ENCODE measurements at regions not wholly inside any gene's neighbourhood (a gene's known extent, or its start where the extent isn't known, plus 50 kb on each side); places are given as distances from the start of the nearest gene placed in this dataset.

- Histone ChIP-seq H3K36me3 (ENCODE audit: control insufficient read depth in 1 of 2, insufficient read depth in 2 of 2, low read length in 2 of 2) (no peaks in the 10 kb centered on the region), H3K4me1 (ENCODE audit: control insufficient read depth in 1 of 2, insufficient read depth in 2 of 2, low read length in 2 of 2) (peaks cover 0 to 8% of the 10 kb centered on the region in 2 donors), H3K9me3 (ENCODE audit: control insufficient read depth in 1 of 2, low read length in 2 of 2) (no peaks in the 10 kb centered on the region), H3K27ac (ENCODE audit: low read length) (no peak overlapping the region), H3K4me3 (ENCODE audit: low read depth in 1 of 2, low read length in 2 of 2) (no peak overlapping the region), H3K27me3 (ENCODE audit: low read depth, low read length) (no peaks in the 10 kb centered on the region)
These were observed 1026.8 kb downstream of the CDH11 start for GRCh38 chr16:64094992-64095634.

- H3K36me3 ChIP-seq (ENCODE audit: control insufficient read depth in 1 of 2, insufficient read depth in 2 of 2, low read length in 2 of 2) = no peaks in the 10 kb centered on the region
- no peak overlapping the region for H3K27ac ChIP-seq (ENCODE audit: low read length)
- no peaks in the 10 kb centered on the region for H3K9me3 ChIP-seq (ENCODE audit: control insufficient read depth in 1 of 2, low read length in 2 of 2)
- peaks cover 0 to 8% of the 10 kb centered on the region in 2 donors for H3K4me1 ChIP-seq (ENCODE audit: control insufficient read depth in 1 of 2, insufficient read depth in 2 of 2, low read length in 2 of 2)
- no peak overlapping the region for H3K4me3 ChIP-seq (ENCODE audit: low read depth in 1 of 2, low read length in 2 of 2)
- no peaks in the 10 kb centered on the region for H3K27me3 ChIP-seq (ENCODE audit: low read depth, low read length)
These were observed 1027.5 kb downstream of the CDH11 start for GRCh38 chr16:64094181-64094965.

- Histone ChIP-seq H3K4me1 (ENCODE audit: control insufficient read depth in 1 of 2, insufficient read depth in 2 of 2, low read length in 2 of 2) (peaks cover 0 to 8% of the 10 kb centered on the region in 2 donors), H3K27me3 (ENCODE audit: low read depth, low read length) (no peaks in the 10 kb centered on the region), H3K36me3 (ENCODE audit: control insufficient read depth in 1 of 2, insufficient read depth in 2 of 2, low read length in 2 of 2) (no peaks in the 10 kb centered on the region), H3K4me3 (ENCODE audit: low read depth in 1 of 2, low read length in 2 of 2) (no peak overlapping the region), H3K27ac (ENCODE audit: low read length) (no peak overlapping the region), H3K9me3 (ENCODE audit: control insufficient read depth in 1 of 2, low read length in 2 of 2) (no peaks in the 10 kb centered on the region)
These were observed 1029.6 kb downstream of the CDH11 start for GRCh38 chr16:64092271-64092670.

- H3K4me1 ChIP-seq (ENCODE audit: control insufficient read depth in 1 of 2, insufficient read depth in 2 of 2, low read length in 2 of 2) = peaks cover 0 to 8% of the 10 kb centered on the region in 2 donors
These were observed 1031.5 kb downstream of the CDH11 start for GRCh38 chr16:64090327-64090726.

GRCh38 chr16:64089697-64090096 is 1032.2 kb downstream of the CDH11 start:
- no peaks in the 10 kb centered on the region for H3K36me3 ChIP-seq (ENCODE audit: control insufficient read depth in 1 of 2, insufficient read depth in 2 of 2, low read length in 2 of 2)
- no peaks in the 10 kb centered on the region for H3K9me3 ChIP-seq (ENCODE audit: control insufficient read depth in 1 of 2, low read length in 2 of 2)
- no peak overlapping the region for H3K4me3 ChIP-seq (ENCODE audit: low read depth in 1 of 2, low read length in 2 of 2)
- H3K27ac ChIP-seq (ENCODE audit: low read length) = no peak overlapping the region
- H3K27me3 ChIP-seq (ENCODE audit: low read depth, low read length) = no peaks in the 10 kb centered on the region
- peaks cover 0 to 7% of the 10 kb centered on the region in 2 donors for H3K4me1 ChIP-seq (ENCODE audit: control insufficient read depth in 1 of 2, insufficient read depth in 2 of 2, low read length in 2 of 2)

More at GRCh38 chr16:64090327-64090726, 1031.5 kb downstream of the CDH11 start:
- Histone ChIP-seq H3K27ac (ENCODE audit: low read length) (no peak overlapping the region), H3K4me3 (ENCODE audit: low read depth in 1 of 2, low read length in 2 of 2) (no peak overlapping the region), H3K9me3 (ENCODE audit: control insufficient read depth in 1 of 2, low read length in 2 of 2) (no peaks in the 10 kb centered on the region), H3K36me3 (ENCODE audit: control insufficient read depth in 1 of 2, insufficient read depth in 2 of 2, low read length in 2 of 2) (no peaks in the 10 kb centered on the region), H3K27me3 (ENCODE audit: low read depth, low read length) (no peaks in the 10 kb centered on the region)

DNA sequence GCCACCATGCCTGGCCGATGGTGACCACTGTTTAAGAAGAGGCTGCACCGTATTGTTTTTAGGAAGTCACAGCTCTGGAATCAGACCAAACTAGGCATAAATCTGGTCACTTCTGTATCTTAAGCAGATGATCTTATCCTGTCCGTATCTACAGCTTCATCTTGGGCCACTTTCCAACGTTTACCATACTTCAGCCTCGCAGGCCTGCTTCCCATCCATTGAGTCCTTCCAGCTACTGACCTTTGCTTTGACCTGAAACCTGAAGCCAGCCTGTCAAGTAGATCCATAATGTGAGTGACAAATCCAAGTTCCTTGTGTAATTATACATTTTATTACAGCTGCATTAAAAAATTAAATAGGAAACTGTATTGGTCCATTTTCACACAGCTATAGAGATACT is 1033.0 kb downstream of the CDH11 start:
- Histone ChIP-seq H3K27ac (ENCODE audit: low read length) (no peak overlapping the region), H3K4me1 (ENCODE audit: control insufficient read depth in 1 of 2, insufficient read depth in 2 of 2, low read length in 2 of 2) (no peaks in the 10 kb centered on the region), H3K4me3 (ENCODE audit: low read depth in 1 of 2, low read length in 2 of 2) (no peak overlapping the region), H3K9me3 (ENCODE audit: control insufficient read depth in 1 of 2, low read length in 2 of 2) (no peaks in the 10 kb centered on the region), H3K36me3 (ENCODE audit: control insufficient read depth in 1 of 2, insufficient read depth in 2 of 2, low read length in 2 of 2) (no peaks in the 10 kb centered on the region), H3K27me3 (ENCODE audit: low read depth, low read length) (no peaks in the 10 kb centered on the region)

- Histone ChIP-seq H3K9me3 (ENCODE audit: control insufficient read depth in 1 of 2, low read length in 2 of 2) (no peaks in the 10 kb centered on the region), H3K27ac (ENCODE audit: low read length) (no peak overlapping the region), H3K27me3 (ENCODE audit: low read depth, low read length) (no peaks in the 10 kb centered on the region), H3K36me3 (ENCODE audit: control insufficient read depth in 1 of 2, insufficient read depth in 2 of 2, low read length in 2 of 2) (no peaks in the 10 kb centered on the region), H3K4me1 (ENCODE audit: control insufficient read depth in 1 of 2, insufficient read depth in 2 of 2, low read length in 2 of 2) (no peaks in the 10 kb centered on the region), H3K4me3 (ENCODE audit: low read depth in 1 of 2, low read length in 2 of 2) (no peak overlapping the region)
These were observed 1036.6 kb downstream of the CDH11 start for GRCh38 chr16:64085296-64085695.

- no peaks in the 10 kb centered on the region for H3K27me3 ChIP-seq (ENCODE audit: low read depth, low read length)
- H3K9me3 ChIP-seq (ENCODE audit: control insufficient read depth in 1 of 2, low read length in 2 of 2) = no peaks in the 10 kb centered on the region
- no peak overlapping the region for H3K27ac ChIP-seq (ENCODE audit: low read length)
- H3K36me3 ChIP-seq (ENCODE audit: control insufficient read depth in 1 of 2, insufficient read depth in 2 of 2, low read length in 2 of 2) = no peaks in the 10 kb centered on the region
- no peaks in the 10 kb centered on the region for H3K4me1 ChIP-seq (ENCODE audit: control insufficient read depth in 1 of 2, insufficient read depth in 2 of 2, low read length in 2 of 2)
- no peak overlapping the region for H3K4me3 ChIP-seq (ENCODE audit: low read depth in 1 of 2, low read length in 2 of 2)
These were observed 1037.2 kb downstream of the CDH11 start for GRCh38 chr16:64084706-64085105.

GRCh38 chr16:64083428-64084129 is 1038.3 kb downstream of the CDH11 start:
- Histone ChIP-seq H3K4me3 (ENCODE audit: low read depth in 1 of 2, low read length in 2 of 2) (no peak overlapping the region), H3K4me1 (ENCODE audit: control insufficient read depth in 1 of 2, insufficient read depth in 2 of 2, low read length in 2 of 2) (no peaks in the 10 kb centered on the region), H3K27me3 (ENCODE audit: low read depth, low read length) (no peaks in the 10 kb centered on the region), H3K36me3 (ENCODE audit: control insufficient read depth in 1 of 2, insufficient read depth in 2 of 2, low read length in 2 of 2) (no peaks in the 10 kb centered on the region), H3K27ac (ENCODE audit: low read length) (no peak overlapping the region), H3K9me3 (ENCODE audit: control insufficient read depth in 1 of 2, low read length in 2 of 2) (no peaks in the 10 kb centered on the region)

GRCh38 chr16:64077242-64077641 is 1044.6 kb downstream of the CDH11 start:
- Histone ChIP-seq H3K27me3 (ENCODE audit: low read depth, low read length) (no peaks in the 10 kb centered on the region), H3K9me3 (ENCODE audit: control insufficient read depth in 1 of 2, low read length in 2 of 2) (no peaks in the 10 kb centered on the region), H3K4me3 (ENCODE audit: low read depth in 1 of 2, low read length in 2 of 2) (no peak overlapping the region), H3K4me1 (ENCODE audit: control insufficient read depth in 1 of 2, insufficient read depth in 2 of 2, low read length in 2 of 2) (no peaks in the 10 kb centered on the region), H3K27ac (ENCODE audit: low read length) (no peak overlapping the region), H3K36me3 (ENCODE audit: control insufficient read depth in 1 of 2, insufficient read depth in 2 of 2, low read length in 2 of 2) (no peaks in the 10 kb centered on the region)

DNA sequence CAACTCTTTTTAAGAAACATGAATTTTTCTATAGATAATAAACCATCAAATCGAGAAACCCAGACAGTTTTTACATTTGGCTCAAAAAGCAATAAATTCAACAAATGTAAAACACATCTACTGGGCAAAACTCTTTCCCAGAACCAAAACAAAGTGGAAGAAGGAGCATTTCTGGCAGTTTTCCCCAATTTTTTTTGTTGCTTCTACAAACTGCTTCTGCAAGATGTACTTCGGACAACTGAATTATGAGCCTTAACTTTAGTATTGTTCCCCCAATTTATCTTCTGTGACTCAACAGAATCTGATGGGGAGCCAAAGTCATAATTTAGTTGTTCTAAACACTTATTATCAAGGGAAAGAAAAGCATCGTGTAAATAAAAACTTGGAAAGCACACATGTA is 1047.2 kb downstream of the CDH11 start:
- H3K36me3 ChIP-seq (ENCODE audit: control insufficient read depth in 1 of 2, insufficient read depth in 2 of 2, low read length in 2 of 2) = no peaks in the 10 kb centered on the region
- H3K27ac ChIP-seq (ENCODE audit: low read length) = no peak overlapping the region
- no peaks in the 10 kb centered on the region for H3K9me3 ChIP-seq (ENCODE audit: control insufficient read depth in 1 of 2, low read length in 2 of 2)
- H3K4me1 ChIP-seq (ENCODE audit: control insufficient read depth in 1 of 2, insufficient read depth in 2 of 2, low read length in 2 of 2) = no peaks in the 10 kb centered on the region
- H3K4me3 ChIP-seq (ENCODE audit: low read depth in 1 of 2, low read length in 2 of 2) = no peak overlapping the region
- H3K27me3 ChIP-seq (ENCODE audit: low read depth, low read length) = no peaks in the 10 kb centered on the region

Measured in muscle layer of duodenum (tissue), 2 donors.